GM04504 (cell line): ENCODE measurements at regions not wholly inside any gene's neighbourhood (a gene's known extent, or its start where the extent isn't known, plus 50 kb on each side); places are given as distances from the start of the nearest gene placed in this dataset.

ENCODE experiments used
- DNase-seq: peaks from one replicate; pipeline ENCODE4 v3.0.0-alpha.2; 2012; ENCODE audit warnings: low read depth

DNA sequence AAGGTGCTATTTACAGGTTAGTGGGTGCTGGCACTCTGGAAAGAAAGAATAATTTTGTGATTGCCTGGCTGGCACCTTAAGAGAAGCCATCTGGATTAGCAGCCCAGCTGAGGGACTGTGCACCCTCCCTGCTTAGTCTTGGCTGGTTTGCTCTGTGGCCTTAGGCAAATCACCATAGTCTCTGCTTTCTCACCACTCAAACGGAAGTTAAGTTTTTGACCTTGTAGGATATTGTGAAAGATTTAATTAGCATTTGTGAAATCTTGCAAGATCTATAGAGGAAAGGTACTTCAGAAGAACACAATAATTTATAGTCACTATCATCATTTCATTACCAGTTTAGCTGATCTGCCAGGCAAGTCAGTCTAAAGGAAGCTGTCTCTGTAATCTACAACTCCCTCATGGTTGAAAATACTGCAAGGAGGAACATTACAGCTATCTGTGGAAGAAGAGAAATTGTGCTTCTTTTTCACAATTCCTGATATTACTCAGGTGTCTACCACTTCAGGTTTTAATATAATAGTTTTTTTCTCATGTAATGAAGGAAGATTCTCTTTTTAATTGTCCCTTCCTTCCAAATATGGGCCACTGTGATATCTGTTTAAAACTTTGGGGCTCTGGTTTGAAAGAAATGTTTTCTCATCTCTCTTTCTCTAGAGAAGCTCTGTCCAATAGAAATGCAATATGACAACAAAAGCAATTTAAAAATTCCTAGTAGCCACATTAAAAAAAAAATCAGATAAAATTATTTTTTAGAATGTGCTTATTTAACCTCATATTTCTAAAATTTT, 219.6 kb downstream of the PTEN start:
- DNase-seq = no peak

DNA sequence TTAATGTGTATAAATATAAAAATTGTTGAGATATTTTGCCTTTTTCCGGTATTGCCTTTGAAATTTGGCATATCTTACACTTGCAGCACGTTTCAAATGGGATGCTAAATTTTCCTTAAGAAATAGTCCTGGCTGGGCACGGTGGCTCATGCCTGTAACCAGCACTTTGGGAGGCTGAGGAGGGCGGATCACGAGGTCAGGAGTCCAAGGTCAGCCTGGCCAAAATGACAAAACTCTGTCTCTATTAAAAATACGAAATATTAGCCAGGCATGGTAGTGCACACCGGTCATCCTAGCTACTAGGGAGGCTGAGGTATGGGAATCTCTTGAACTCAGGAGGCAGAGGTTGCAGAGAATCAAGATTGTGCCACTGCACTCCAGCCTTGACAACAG, 220.2 kb downstream of the PTEN start:
- DNase-seq = no peak

DNA sequence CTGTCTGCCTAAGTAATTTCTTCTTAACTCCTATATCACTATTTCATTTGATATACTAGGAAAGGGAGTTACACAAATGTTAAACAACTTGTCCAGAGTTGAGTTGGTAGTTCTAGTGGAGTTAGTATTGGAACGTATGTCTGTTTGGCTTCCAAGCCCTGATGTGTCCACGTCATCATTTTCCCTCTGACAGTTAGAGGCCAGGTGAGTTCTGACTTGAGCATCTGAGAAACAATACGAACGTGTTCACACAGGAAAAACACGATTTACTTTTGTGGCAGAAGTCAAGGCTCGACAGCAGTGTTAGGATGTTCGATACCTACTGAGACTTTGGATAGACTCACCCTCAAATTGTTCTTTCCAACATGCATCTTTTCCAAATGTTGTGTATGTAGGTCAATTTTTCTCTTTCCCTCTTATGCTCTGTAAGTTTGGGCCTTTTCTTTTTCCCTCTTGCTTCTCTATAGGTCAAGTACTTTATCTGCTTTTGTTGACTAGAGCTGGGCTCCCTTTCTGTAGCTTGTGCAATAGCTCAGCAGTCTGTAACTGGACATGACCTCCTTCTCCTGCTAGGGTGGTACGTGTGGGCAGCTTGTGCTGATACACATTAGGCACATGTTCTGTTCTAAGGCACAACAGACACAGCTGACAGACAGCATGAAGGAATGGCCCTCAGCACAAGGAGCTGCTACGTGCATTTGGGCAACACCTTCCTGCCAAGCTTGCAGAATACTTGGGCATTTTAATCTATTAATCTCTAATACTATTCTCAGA, 222.9 kb downstream of the PTEN start:
- DNase-seq = no peak

DNA sequence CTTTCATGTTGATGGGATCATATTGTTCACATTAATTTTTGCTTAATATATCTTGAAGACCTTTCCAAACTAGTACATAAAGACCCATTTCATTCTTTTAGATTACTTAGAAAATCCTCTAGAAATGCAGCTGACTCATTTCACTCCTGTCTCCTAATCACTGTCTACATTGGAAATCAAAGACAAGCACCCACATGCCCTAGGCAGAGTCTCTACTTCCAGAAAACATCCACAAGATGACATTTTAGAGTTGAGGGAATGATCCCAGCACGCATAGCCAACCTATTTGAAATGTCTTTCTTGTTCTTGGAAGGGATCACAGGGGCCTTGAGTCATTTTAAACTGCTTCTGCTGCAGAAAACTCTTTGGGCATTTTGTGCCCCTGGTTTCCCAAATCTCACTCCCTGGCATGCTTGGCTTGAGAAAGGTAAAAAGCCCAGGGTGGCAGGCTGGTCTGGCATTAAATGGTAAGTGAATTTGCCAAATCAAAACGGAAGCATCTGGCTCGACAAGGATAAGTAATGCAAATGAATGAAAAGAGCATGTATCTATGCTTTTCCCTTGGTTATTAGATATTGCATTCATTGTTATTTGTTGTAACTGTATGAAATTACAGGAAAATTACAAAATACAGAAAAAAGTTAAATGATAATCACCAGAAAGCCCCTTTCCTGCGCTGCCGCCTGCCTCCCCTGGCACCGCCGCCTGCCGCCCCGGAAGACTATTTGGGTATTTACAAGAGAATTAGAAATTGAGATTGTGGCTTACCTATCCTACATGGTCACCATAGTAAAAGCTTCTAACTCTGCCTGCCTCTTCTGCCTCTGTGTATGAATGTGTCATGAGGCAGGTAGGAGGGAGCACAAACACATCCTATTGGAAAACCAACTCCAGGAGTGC, 225.3 kb downstream of the PTEN start:
- no peak for DNase-seq

DNA sequence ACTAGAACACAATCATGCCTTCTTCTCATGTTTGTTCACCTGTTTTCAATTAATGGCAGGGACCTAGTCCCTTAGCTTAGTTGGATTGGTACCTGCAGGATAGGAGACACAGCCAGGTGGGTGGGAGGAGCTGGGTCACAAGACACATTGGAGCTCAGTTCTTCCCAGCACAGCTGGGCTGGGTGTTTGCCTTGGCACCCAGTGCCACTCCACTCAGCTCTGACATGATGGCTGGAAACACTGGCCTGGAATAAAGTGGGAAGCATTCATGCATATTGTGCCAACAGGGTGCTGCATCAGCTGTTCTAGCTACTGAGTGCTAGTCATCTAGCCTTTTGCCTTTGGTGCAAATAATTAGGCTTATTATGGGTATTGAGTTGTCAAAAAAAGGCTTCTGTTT, 226.1 kb downstream of the PTEN start:
- DNase-seq = no peak

DNA sequence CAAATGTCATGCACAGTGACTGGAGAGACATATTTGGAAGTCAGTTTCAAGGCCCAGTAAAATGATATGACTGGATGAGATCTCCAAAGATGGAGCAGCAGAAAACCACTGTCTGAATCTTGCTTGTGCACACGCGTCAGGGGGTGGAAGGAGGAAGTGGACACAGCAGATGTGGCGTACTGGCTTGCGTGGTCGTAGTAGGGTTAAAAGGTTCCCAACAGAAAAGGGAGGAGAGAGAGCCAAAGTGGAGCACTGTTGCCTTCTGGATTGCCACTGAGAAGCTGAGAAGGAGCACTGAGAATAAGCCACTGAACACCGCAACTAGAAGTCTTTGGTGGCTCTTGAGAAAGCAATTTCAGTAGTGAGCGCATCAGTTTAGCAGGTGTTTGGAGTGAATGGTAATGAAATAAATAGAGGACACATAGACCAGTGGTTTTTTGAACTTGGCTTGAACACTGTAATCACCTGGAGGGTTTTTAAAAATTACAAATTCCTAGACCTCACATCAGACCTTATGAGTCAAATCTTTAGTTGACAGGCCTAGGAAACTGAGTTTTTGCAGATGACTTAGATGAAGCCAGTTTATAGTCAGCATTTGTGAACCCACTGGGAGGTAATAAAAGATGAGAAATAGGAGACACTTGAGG, 227.3 kb downstream of the PTEN start:
- DNase-seq = no peak

DNA sequence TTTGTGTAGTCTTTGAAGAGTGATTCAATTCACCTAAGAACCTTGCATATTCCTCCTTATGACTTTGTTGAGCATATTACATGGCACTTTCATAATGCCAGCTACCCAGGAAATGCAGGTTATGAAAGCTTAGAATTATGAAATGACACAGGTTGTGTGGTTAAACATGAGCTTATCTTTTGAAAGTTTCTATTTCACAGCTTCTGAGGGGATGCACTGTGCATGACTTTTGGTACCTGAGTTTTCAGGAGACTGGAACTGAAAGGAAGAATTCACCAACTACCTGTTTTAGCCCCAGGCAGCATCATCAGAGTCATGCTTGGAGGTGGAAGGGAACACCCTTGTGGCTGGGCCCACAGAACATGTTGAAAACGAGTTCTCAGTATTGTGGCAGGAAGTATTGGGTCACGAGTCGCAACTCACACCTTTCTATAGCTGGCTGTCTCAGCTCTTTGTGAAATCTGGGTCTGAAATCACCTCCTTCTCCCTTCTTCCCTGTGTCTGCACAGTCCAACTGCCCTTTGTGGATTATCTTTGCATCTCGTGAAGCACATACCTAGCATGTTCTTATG, 228.2 kb downstream of the PTEN start:
- DNase-seq = no peak

DNA sequence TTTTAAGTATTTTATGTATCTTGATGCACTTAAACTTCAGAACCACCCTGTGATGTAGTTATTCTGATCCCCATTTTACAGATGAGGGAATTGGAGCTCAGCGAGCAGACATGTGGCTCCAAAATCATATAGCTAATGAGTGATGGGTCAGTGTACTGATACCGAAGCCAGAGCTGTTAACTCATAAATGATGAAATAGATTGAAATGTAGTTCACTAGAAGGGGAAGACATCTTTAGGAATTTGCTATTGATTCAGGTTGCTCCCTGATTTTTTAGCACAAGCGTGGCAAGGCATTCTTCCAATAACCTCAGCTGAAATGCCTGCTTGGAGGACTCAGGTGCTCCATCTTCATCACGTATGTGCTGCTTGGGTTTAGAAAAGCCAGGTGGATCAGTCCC, 228.8 kb downstream of the PTEN start:
- no peak for DNase-seq

DNA sequence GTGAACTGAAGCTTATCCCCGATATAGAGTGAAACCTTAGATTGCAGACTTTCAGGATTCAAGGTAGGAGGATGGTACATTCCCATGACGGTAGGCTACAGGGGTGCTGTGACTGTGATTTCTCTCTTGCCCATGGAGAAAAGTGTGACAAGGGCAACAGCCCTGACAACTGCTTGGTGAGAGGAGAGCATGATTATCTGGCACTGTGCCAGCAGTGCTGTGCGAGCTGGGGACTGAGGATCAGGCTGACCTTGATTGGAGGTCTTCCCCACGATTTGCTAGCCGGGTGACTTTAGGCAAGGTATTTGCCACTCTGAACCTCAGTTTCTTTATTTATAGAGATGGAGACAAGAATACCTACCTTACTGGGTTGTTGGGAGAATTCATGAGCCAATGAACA, 229.5 kb downstream of the PTEN start:
- no peak for DNase-seq

DNA sequence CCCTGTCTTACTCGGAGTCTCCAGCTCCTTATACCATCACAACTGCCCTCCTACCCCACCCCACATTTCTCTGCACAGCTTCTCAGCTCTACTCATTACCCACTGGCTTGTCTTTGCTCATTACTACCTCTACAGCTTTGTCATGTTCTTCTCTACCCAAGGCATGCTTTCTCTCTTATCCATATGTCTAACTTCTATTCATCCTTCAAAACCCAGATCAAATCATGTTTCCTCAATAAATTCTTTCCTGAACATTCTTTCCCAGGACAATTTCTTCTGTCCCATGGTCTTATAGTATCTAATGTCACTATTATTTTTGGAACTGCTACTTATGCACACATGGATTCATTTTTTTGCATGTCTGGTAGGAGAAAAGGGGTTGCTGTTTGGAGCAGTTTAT, 231.4 kb downstream of the PTEN start:
- no peak for DNase-seq

DNA sequence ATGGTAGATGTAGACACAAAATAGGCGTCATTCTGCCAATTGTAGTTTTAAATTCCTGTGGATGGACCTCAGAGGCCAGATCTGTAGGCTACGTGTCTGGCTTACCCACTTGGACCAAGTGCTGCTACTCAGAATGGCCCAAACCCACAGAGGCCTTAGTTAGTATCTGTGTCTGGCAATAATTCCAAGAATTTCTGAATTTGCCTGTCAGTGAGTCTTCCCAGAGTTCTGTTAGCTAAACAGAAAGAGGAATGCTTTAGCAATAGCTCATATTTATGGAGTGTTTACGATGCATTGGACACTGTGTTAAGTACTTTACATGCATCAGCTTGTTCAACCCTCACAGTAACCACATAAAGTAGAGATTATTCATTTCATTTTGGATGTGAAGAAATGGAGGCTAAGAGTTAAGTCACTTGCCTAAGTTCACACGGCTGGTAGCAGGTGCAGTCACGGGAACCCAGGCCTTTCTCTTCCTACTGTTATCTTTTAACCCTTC, 231.8 kb downstream of the PTEN start:
- DNase-seq = peak; percentile 87

DNA sequence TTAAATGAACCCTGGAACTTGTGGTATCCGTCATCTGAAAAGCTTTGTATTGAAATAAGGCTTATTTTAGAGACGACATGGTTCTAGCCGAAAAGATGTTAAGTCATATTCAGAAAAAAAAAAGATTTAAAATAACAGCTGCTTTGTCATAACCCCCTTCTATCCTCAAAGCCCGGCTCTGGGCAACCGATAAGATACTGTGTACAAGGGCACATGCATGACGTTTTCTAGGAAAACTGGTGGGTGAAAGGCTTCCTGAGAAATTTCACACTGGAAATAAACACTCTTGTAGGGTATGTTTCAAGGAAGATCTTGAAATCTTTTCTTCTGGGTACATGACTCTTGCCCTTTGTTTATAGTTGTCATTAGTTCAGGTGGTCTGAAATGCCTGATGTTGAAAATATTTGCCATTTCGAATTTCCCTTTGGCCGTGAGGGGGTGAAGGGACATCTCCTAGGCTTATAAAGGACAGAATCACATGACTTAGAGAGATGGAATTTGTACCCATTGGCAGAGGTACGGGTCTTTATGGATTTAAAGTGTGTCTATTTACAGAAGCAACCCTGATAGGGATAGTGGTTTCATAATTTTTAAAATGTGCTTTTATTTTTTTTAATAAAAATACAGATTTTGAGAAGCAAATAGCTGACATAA, 232.5 kb downstream of the PTEN start:
- DNase-seq = no peak

DNA sequence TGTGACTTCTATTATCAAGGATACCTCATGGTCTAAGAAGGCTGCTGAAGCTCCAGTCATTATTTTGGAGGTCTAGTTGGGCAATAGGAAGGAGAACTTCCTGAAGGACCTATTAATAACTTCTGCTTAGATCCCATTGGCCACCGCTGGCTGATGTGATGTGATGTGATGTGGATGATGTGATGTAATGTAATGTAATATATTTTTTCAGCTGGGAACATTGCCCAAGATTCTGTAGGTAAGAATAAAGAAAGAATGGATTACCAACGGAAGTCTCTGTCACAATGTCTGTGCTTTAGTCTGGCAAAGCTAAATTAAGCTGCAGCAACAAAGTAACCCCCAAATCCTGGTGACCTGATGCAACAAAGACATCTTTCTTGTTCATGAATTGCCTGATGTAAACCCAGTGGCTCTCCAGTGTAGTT, 233.7 kb downstream of the PTEN start:
- DNase-seq = no peak

DNA sequence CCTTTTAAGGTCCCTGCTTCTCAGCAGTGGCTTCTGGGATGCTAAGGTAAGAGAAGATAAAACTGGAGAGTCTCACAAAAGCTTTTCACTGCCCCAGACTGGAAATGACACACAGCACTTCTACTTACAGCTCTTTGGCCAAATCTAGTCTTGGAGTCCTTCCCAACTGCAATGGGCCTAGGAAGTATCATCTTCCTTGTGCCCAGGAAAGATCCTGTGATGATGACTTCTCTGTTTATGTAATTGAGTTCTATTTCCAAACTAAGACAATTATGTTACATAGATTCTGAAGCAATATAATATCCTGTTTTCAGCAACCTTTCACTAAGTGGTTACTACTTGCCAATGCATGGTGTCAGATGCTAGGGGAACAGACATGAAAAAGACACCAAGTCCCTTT, 234.1 kb downstream of the PTEN start:
- DNase-seq = no peak

DNA sequence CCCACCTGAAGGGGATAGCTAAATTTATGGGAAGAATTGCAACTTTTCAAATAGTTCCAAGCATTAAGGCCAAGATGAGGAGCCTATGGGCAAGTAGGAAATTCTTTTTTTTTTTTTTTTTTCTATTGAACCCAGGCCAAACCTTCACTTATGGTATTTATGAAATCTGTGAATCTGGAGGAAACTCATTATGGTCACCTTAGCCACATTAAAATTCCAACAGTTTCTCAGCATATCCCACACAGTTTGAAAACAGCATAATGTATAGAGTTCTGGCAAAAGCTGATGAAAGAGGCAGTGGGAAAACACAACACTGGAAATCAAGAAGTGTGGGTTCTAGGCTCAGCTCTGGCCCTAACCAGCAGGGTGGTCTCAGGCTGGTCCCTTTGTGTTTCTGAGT, 236.9 kb downstream of the PTEN start:
- no peak for DNase-seq

DNA sequence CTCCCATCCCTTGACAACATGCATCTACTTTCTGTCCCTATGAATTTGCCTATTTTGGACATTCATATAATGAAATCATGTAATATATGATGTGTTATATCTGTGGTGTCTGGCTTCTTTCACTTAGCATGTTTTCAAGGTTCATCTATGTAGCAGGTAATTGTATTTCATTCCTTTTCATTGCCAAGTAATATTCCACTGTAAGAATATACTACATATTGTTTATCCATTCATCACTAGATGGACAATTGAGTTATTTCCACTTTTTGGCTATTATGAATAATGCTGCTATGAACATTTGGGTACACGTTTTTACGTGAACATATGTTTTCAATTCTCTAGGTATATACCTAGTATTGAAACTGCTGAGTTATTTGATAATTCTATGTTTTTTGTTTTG, 238.2 kb downstream of the PTEN start:
- no peak for DNase-seq

DNA sequence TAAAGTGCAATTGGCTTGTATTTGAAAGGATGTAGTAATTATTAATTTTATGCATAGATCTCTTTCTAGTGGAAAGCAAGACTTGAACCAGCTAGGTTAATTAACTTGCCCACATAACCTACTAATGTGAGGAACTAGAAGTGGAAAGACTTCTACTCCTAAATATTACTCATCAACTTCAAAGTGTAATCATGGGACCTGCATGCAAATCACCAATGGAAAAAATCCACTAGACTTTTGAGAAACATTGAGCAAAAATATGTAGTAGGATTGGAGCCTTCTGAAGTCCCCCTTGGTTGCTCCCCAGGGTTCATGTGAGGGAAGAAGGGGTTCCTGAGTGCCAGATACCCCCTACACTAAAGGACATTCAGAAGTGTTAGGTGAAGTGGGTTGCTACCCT, 240.2 kb downstream of the PTEN start:
- DNase-seq = no peak

DNA sequence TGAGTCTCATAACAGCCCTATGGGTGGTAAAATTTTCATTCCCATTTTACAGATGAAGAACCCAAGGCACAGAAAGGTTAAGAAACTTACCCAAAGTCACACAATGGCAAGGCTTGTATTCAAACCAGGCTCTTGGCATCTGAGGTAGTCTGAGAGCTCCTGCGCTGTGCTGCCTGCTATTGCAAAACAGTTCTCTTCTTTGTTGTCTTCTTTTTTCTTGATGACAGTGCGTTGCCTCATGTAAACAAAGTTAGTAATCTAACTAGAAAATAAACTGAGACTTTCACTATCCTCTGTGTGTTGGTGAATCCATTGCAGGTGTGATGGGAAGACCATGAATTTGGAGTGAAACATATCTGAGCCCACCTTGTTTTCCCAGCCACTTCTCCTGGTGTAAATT, 240.8 kb downstream of the PTEN start:
- DNase-seq = no peak

DNA sequence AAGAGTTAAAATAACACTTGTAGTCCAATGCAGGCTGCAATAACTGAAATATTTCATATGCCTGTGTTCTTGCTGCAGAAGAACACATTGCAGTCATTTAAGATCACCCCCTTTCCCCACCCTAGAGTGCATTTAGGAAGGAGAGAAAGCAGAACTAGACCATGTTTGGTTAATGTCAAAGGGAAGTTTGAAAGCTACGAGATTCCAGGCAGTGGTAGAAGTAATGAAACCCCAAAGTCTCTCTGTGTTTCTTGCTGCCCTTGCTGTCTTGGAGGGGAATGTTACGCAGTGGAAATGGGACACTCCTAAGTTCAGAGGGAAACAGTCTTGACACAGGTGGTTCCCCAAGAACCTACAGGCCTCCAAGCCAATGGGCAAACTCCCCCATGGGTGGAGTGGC, 242.9 kb downstream of the PTEN start:
- no peak for DNase-seq

DNA sequence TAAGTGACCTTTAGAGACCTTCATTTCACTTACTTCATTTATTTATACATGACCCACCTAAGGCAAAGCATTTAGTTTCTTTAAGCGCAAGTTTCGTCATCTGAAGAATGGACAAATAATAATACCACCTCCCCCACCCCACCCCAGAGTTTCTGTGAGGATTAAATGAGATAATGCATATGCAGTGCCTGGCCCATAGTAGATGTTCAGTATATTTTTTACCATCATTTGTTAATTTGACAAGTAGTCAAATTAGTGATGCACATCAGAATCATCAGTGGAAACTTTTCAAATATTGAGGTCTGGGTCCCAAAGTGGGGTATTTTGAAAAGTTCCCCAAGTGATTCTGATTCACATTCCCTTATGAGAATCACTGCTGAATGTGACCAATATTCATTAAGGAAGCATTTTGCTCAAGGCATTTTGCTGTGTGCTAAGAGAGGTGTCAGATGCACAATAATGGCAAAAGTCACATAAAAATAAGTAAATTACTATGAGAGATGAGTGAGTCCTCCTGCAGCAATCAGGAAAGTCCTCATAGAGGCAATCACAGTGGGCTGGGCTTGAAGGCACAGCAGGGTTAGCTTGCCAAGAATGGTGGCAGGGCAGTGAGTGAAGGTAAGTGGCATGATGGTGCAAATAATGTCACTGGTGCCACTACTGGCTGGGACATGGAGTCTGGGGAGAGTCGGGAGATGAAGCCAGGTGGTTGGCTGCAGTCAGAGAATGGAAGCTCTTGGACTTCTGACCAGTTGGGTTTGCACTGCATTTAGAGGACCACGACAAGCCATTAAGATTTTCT, 244.1 kb downstream of the PTEN start:
- no peak for DNase-seq
